ENCODE measurements at regions not wholly inside any gene's neighbourhood (a gene's known extent, or its start where the extent isn't known, plus 50 kb on each side); places are given as distances from the start of the nearest gene placed in this dataset.

GRCh38 chr15:31934821-31935220, 95.5 kb upstream of the CHRNA7 start:
- DNase-seq (ENCODE audit: low read depth, low spot score) = no peak
- H3K9me3 Mint-ChIP-seq = peaks cover 9% of the 10 kb centered on the region
- H3K27ac Mint-ChIP-seq (ENCODE audit: unreplicated experiment) = no peak overlapping the region
- H3K27me3 Mint-ChIP-seq (ENCODE audit: low read depth) = peaks cover 2% of the 10 kb centered on the region
- no peak overlapping the region for H3K4me3 Mint-ChIP-seq
- no peak for TF ChIP-seq CTCF (conservative IDR thresholded peaks at IDR 0.05)
- H3K4me1 Mint-ChIP-seq = no peaks in the 10 kb centered on the region
- H3K36me3 Mint-ChIP-seq (ENCODE audit: low read depth) = no peaks in the 10 kb centered on the region

- Mint-ChIP-seq H3K27ac (ENCODE audit: unreplicated experiment) (no peak overlapping the region), H3K9me3 (peaks cover 12% of the 10 kb centered on the region), H3K4me3 (no peak overlapping the region), H3K4me1 (no peaks in the 10 kb centered on the region), H3K36me3 (ENCODE audit: low read depth) (no peaks in the 10 kb centered on the region), H3K27me3 (ENCODE audit: low read depth) (no peaks in the 10 kb centered on the region)
- DNase-seq (ENCODE audit: low read depth, low spot score) = no peak
- TF ChIP-seq CTCF (conservative IDR thresholded peaks at IDR 0.05) = peak; percentile 38
These were observed 76.8 kb upstream of the CHRNA7 start for GRCh38 chr15:31953478-31953877.

- Mint-ChIP-seq H3K27me3 (ENCODE audit: low read depth) (no peaks in the 10 kb centered on the region), H3K9me3 (peaks cover 18% of the 10 kb centered on the region), H3K4me3 (no peak overlapping the region), H3K27ac (ENCODE audit: unreplicated experiment) (no peak overlapping the region), H3K36me3 (ENCODE audit: low read depth) (no peaks in the 10 kb centered on the region), H3K4me1 (no peaks in the 10 kb centered on the region)
- TF ChIP-seq CTCF (conservative IDR thresholded peaks at IDR 0.05) = no peak
- no peak for DNase-seq (ENCODE audit: low read depth, low spot score)
These were observed 75.7 kb upstream of the CHRNA7 start for GRCh38 chr15:31954374-31955172.

- H3K9me3 Mint-ChIP-seq = peaks cover 18% of the 10 kb centered on the region
- H3K4me3 Mint-ChIP-seq = no peak overlapping the region
- no peak for TF ChIP-seq CTCF (conservative IDR thresholded peaks at IDR 0.05)
- no peaks in the 10 kb centered on the region for H3K36me3 Mint-ChIP-seq (ENCODE audit: low read depth)
- H3K4me1 Mint-ChIP-seq = no peaks in the 10 kb centered on the region
- DNase-seq (ENCODE audit: low read depth, low spot score) = no peak
- no peak overlapping the region for H3K27ac Mint-ChIP-seq (ENCODE audit: unreplicated experiment)
- H3K27me3 Mint-ChIP-seq (ENCODE audit: low read depth) = no peaks in the 10 kb centered on the region
These were observed 74.6 kb upstream of the CHRNA7 start for GRCh38 chr15:31955734-31956133.

- Mint-ChIP-seq H3K9me3 (peaks cover 25% of the 10 kb centered on the region), H3K27ac (ENCODE audit: unreplicated experiment) (no peak overlapping the region), H3K36me3 (ENCODE audit: low read depth) (no peaks in the 10 kb centered on the region), H3K4me3 (no peak overlapping the region), H3K4me1 (no peaks in the 10 kb centered on the region), H3K27me3 (ENCODE audit: low read depth) (no peaks in the 10 kb centered on the region)
- no peak for TF ChIP-seq CTCF (conservative IDR thresholded peaks at IDR 0.05)
- DNase-seq (ENCODE audit: low read depth, low spot score) = no peak
These were observed 72.7 kb upstream of the CHRNA7 start for GRCh38 chr15:31957581-31957980.

Data from neural crest cell (in vitro differentiated cells).